WTC11 (cell line): ENCODE measurements at regions not wholly inside any gene's neighbourhood (a gene's known extent, or its start where the extent isn't known, plus 50 kb on each side); places are given as distances from the start of the nearest gene placed in this dataset.

ENCODE experiments used
- CREB1 ChIP-seq: sonication (generic); formaldehyde crosslinking; IDR thresholded peaks from 2 replicates; pipeline ENCODE4 v1.8.0; 2023; ENCODE audit warnings: mild to moderate bottlenecking, missing genetic modification reagents
- CREM ChIP-seq: sonication (generic); formaldehyde crosslinking; IDR thresholded peaks from 2 replicates; pipeline ENCODE4 v1.8.1; 2022; ENCODE audit warnings: mild to moderate bottlenecking, missing genetic modification reagents, moderate library complexity
- ERG ChIP-seq: fragments of 250-450 bp; sonication (Bioruptor Pico); IDR thresholded peaks from 2 replicates; pipeline ENCODE4 v1.8.0; 2021; ENCODE audit warnings: mild to moderate bottlenecking
- MAX ChIP-seq: sonication (generic); formaldehyde crosslinking; IDR thresholded peaks from 2 replicates; pipeline ENCODE4 v1.8.0; 2022; ENCODE audit warnings: mild to moderate bottlenecking, missing genetic modification reagents
- NR3C1 ChIP-seq: sonication (generic); formaldehyde crosslinking; conservative IDR thresholded peaks from 2 replicates; pipeline ENCODE4 v1.8.1; 2023; ENCODE audit warnings: low read depth, mild to moderate bottlenecking, missing genetic modification reagents
- SOX15 ChIP-seq: fragments of 250-450 bp; sonication (Bioruptor Pico); IDR thresholded peaks from 2 replicates; pipeline ENCODE4 v1.9.0; 2021; ENCODE audit warnings: mild to moderate bottlenecking
- SP1 ChIP-seq: sonication (generic); formaldehyde crosslinking; conservative IDR thresholded peaks from 2 replicates; pipeline ENCODE4 v1.8.1; 2022; ENCODE audit warnings: missing genetic modification reagents
- TP53 ChIP-seq: sonication (generic); formaldehyde crosslinking; IDR thresholded peaks from 2 replicates; pipeline ENCODE4 v1.8.1; 2023; ENCODE audit warnings: mild to moderate bottlenecking, missing genetic modification reagents
- USF1 ChIP-seq: sonication (generic); formaldehyde crosslinking; IDR thresholded peaks from 2 replicates; pipeline ENCODE4 v1.8.0; 2022; ENCODE audit warnings: mild to moderate bottlenecking, missing genetic modification reagents
- ZBTB21 ChIP-seq: sonication (generic); formaldehyde crosslinking; IDR thresholded peaks from 2 replicates; pipeline ENCODE4 v1.8.1; 2023; ENCODE audit warnings: mild to moderate bottlenecking, missing genetic modification reagents, borderline replicate concordance
- ZNF512 ChIP-seq: sonication (generic); formaldehyde crosslinking; IDR thresholded peaks from 2 replicates; pipeline ENCODE4 v1.8.1; 2022; ENCODE audit warnings: missing genetic modification reagents, borderline replicate concordance
- TF ChIP-seq, protein P1 (sequence below): fragments of 200-600 bp; IDR thresholded peaks from 2 replicates; pipeline ENCODE4 v1.8.0; 2022; ENCODE audit warnings: antibody characterized with exemption

GRCh38 chr14:44165936-44166335 is 341.1 kb downstream of the FSCB start:
- TF ChIP-seq ZNF512 (CRISPR knock-in tag): no peak
- no peak for TF ChIP-seq SOX15 (CRISPR knock-in tag)
- TF ChIP-seq, protein P1, sequence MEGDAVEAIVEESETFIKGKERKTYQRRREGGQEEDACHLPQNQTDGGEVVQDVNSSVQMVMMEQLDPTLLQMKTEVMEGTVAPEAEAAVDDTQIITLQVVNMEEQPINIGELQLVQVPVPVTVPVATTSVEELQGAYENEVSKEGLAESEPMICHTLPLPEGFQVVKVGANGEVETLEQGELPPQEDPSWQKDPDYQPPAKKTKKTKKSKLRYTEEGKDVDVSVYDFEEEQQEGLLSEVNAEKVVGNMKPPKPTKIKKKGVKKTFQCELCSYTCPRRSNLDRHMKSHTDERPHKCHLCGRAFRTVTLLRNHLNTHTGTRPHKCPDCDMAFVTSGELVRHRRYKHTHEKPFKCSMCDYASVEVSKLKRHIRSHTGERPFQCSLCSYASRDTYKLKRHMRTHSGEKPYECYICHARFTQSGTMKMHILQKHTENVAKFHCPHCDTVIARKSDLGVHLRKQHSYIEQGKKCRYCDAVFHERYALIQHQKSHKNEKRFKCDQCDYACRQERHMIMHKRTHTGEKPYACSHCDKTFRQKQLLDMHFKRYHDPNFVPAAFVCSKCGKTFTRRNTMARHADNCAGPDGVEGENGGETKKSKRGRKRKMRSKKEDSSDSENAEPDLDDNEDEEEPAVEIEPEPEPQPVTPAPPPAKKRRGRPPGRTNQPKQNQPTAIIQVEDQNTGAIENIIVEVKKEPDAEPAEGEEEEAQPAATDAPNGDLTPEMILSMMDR: no peak
- no peak for TF ChIP-seq MAX (CRISPR knock-in tag)
- TF ChIP-seq USF1 (CRISPR knock-in tag): no peak
- TF ChIP-seq ZBTB21: no peak
- no peak for TF ChIP-seq ERG
- no peak for TF ChIP-seq NR3C1 (CRISPR knock-in tag)
- TF ChIP-seq SP1 (CRISPR knock-in tag): no peak
- TF ChIP-seq CREM: no peak
- no peak for TF ChIP-seq TP53 (CRISPR knock-in tag)
- TF ChIP-seq CREB1: no peak
